Brain microvascular endothelial cell (primary cell): ENCODE measurements at regions not wholly inside any gene's neighbourhood (a gene's known extent, or its start where the extent isn't known, plus 50 kb on each side); places are given as distances from the start of the nearest gene placed in this dataset.

Source experiments
- DNase-seq: peaks from one replicate; pipeline ENCODE4 v3.0.0-alpha.2; 2020
- H3K27ac ChIP-seq: fragments of 250-450 bp; sonication (Bioruptor Pico); 2 replicates; pipeline ENCODE4 v1.5.1; 2020; ENCODE audit warnings: mild to moderate bottlenecking, moderate library complexity
- H3K27me3 ChIP-seq: fragments of 250-450 bp; sonication (Bioruptor Pico); replicated peaks from 2 replicates; pipeline ENCODE4 v1.5.1; 2020; ENCODE audit warnings: mild to moderate bottlenecking
- H3K36me3 ChIP-seq: fragments of 250-450 bp; sonication (Bioruptor Pico); replicated peaks from 2 replicates; pipeline ENCODE4 v1.5.1; 2020; ENCODE audit warnings: mild to moderate bottlenecking
- H3K4me3 ChIP-seq: 2 replicates; pipeline ENCODE4 v1.5.1; 2011; ENCODE audit warnings: low read depth, mild to moderate bottlenecking, control low read depth, low read length, moderate library complexity
- in situ Hi-C: cut with HindIII; loops from 2 replicates; pipeline ENCODE4 v1.10.0; 2017; ENCODE audit warnings: low sequenced_read_pairs, low pct_ligation_motif_present
- TF ChIP-seq, protein P1 (sequence below): IDR thresholded peaks from 2 replicates; pipeline ENCODE4 v1.5.1; 2011; ENCODE audit warnings: low read depth, mild to moderate bottlenecking, moderate library complexity, low read length, control low read depth, inconsistent platforms; ENCODE audit errors: missing control alignments

DNA sequence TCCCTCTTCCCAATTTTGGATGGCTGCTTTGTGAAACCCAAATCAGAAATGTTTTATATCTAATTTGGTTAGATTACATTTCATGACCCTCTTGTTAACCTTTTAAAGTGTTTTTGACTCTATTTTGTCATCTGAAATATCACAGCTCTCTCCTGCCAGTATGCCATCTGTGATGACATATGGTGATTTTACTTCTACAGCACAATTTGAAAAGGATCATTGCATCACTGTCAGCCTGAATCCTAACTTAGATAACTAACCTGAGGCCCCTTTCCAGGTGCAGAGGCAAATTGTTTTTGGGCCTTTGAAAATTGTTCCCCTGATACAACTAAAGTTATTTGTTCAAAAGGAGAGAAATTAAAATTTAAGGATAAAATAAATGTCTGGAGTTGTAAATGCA lies 1023.4 kb upstream of the LRRTM1 start:
- Histone ChIP-seq H3K4me3 (no peak overlapping the region), H3K27ac (no peak overlapping the region), H3K27me3 (no peaks in the 10 kb centered on the region), H3K36me3 (no peaks in the 10 kb centered on the region)
- no peak for DNase-seq
- in situ Hi-C loops: no loop called here
- TF ChIP-seq, protein P1, sequence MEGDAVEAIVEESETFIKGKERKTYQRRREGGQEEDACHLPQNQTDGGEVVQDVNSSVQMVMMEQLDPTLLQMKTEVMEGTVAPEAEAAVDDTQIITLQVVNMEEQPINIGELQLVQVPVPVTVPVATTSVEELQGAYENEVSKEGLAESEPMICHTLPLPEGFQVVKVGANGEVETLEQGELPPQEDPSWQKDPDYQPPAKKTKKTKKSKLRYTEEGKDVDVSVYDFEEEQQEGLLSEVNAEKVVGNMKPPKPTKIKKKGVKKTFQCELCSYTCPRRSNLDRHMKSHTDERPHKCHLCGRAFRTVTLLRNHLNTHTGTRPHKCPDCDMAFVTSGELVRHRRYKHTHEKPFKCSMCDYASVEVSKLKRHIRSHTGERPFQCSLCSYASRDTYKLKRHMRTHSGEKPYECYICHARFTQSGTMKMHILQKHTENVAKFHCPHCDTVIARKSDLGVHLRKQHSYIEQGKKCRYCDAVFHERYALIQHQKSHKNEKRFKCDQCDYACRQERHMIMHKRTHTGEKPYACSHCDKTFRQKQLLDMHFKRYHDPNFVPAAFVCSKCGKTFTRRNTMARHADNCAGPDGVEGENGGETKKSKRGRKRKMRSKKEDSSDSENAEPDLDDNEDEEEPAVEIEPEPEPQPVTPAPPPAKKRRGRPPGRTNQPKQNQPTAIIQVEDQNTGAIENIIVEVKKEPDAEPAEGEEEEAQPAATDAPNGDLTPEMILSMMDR: no peak

DNA sequence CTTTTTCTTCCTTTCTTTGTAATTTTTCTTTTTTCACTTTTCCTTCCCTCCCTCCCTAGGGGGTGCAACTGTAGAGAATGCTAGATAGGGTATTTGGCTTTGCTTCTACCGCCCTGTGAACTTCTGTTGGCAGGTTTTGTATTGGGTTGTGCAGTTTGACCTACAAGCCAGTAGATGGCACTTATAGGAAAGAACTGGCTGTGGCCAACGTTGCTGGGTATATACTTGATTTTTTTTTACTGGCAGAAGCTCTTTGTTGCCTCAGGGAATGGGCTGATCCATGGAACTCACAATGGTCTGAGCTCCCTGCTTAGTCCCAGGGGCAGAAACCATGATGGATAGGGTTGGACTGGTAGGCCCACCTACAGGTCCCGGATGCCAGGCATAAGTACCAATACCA lies 1019.5 kb upstream of the LRRTM1 start:
- Histone ChIP-seq H3K4me3 (no peak overlapping the region), H3K27me3 (no peaks in the 10 kb centered on the region), H3K36me3 (no peaks in the 10 kb centered on the region), H3K27ac (no peak overlapping the region)
- no peak for DNase-seq
- TF ChIP-seq, protein P1: peak; percentile 39
- in situ Hi-C loops: no loop called here

DNA sequence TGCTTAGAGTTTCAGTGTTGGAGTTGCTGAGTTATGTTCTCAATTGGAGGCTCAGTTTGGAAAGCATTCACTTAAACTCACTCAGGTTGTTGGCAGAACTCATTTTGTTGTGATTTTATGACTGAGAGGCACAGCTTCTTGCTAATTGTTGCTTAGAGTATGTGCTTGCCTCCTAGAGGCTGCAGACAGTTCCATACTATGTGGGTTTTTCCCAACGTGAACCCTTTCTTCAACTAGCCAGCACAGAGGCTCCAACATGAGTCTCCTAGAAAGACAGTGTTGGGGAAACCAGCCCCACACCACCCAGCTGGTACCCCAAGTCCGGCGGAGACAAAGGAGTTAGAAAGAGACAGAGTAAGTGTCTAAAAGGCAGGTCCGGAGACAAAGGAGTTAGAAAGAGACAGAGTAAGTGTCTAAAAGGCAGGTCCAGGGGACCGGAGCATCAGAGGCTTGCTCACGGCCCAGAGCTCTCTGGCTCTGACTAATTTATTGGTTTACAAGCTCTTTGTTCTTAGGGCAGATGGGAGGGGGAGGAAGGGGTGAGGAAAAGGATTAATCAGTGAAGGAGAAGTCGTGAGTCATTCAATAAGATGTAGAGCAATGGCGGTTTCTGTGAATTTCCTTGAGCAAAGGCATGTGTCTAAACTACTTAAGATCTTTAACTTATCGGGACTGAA lies 999.7 kb upstream of the LRRTM1 start:
- Histone ChIP-seq H3K27me3 (no peaks in the 10 kb centered on the region), H3K4me3 (no peak overlapping the region), H3K36me3 (no peaks in the 10 kb centered on the region), H3K27ac (no peak overlapping the region)
- in situ Hi-C loops: no loop called here
- no peak for DNase-seq
- TF ChIP-seq, protein P1: no peak

DNA sequence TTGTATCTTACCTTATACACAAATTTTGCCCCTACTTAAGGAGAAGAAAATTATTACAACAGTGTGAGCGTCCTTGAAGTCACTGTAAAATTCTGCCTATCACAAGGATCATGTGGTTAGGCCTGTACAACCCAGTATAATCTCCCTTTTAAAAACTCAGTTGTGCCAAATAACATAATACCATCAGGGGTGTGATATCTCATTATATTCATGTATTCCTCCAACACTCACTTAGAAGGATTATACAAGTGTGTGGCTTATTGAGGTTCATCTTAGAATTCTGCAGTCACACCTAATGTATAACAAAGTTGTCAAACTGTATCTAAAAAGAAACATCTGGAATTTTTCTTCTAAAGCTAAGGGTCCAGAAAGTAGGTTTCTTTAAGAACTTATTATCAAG lies 998.8 kb upstream of the LRRTM1 start:
- TF ChIP-seq, protein P1: no peak
- no peak overlapping the region for H3K4me3 ChIP-seq
- in situ Hi-C loops: no loop called here
- H3K27me3 ChIP-seq: no peaks in the 10 kb centered on the region
- no peaks in the 10 kb centered on the region for H3K36me3 ChIP-seq
- DNase-seq: no peak
- no peak overlapping the region for H3K27ac ChIP-seq

DNA sequence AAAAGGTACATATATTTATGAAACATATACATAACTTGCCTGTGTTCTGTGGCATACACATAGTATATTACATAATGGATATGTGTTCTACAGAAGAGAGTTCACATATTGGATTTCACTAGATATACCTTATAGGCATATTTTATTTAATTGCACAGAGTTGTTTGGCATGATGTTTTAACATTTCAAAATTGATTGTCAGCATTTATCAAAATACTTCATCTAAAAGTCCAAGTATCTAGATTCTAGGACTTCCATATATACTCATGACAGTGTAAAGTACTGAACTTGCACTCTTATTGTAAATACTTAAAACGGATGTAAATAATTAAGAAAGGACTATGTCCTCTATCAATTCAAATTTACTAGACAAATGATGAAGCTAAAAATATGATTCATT lies 995.3 kb upstream of the LRRTM1 start:
- DNase-seq: no peak
- TF ChIP-seq, protein P1: no peak
- Histone ChIP-seq H3K27me3 (no peaks in the 10 kb centered on the region), H3K27ac (no peak overlapping the region), H3K36me3 (no peaks in the 10 kb centered on the region), H3K4me3 (no peak overlapping the region)
- in situ Hi-C loops: no loop called here

DNA sequence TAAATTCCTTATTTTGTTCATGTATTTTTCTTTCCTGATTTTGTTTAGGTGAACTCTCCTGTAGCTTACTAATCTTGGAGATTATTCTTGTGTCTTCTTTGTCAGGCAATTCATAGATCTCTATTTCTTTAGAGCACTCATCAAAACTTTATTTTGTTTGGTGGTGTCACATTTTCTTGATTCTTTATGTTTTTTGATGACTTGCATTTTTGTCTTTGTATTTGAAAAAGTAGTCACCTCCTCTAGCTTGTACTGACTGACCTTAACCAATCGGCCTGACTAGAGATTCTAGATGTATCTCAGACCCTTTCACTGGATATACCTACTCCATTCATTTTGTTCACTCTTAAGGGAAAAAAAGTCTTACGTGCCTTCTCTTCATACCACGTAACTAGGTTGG lies 986.3 kb upstream of the LRRTM1 start:
- TF ChIP-seq, protein P1: no peak
- Histone ChIP-seq H3K36me3 (no peaks in the 10 kb centered on the region), H3K4me3 (no peak overlapping the region), H3K27ac (no peak overlapping the region), H3K27me3 (no peaks in the 10 kb centered on the region)
- in situ Hi-C loops: no loop called here
- DNase-seq: no peak
